ENCODE measurements at regions not wholly inside any gene's neighbourhood (a gene's known extent, or its start where the extent isn't known, plus 50 kb on each side); places are given as distances from the start of the nearest gene placed in this dataset.
"Not testable (repeated sequence)": the region's sequence is repeated elsewhere in the genome, so short reads cannot be mapped to it uniquely, and the experiment has no call there.

GRCh38 chr2:38145236-38145635 lies 69.3 kb upstream of the CYP1B1 start:
- no peaks in the 10 kb centered on the region for H3K79me2 ChIP-seq (ENCODE audit: insufficient read depth)
- peaks cover 34% of the 10 kb centered on the region for H3K4me1 ChIP-seq (ENCODE audit: insufficient read depth)
- H4K20me1 ChIP-seq (ENCODE audit: insufficient read depth): no peaks in the 10 kb centered on the region
- no peak overlapping the region for H3K4me3 ChIP-seq
- H3F3A ChIP-seq (ENCODE audit: insufficient read depth): peaks cover 31% of the 10 kb centered on the region
- no peak overlapping the region for H2AFZ ChIP-seq
- TF ChIP-seq EZH2 (IDR thresholded peaks at IDR 0.05; ENCODE audit: insufficient read depth, poor library complexity, severe bottlenecking): no peak
- no peak for TF ChIP-seq EZH2phosphoT487 (IDR thresholded peaks at IDR 0.05; ENCODE audit: insufficient read depth, low read depth)
- no peaks in the 10 kb centered on the region for H3K36me3 ChIP-seq (ENCODE audit: low read depth)
- no peak overlapping the region for H3K4me2 ChIP-seq (ENCODE audit: unreplicated experiment)
- no peaks in the 10 kb centered on the region for H3K9me2 ChIP-seq (ENCODE audit: insufficient read depth)
- peak overlapping the region; percentile 99; the same call in 1 of the 2 replicates for H3K27ac ChIP-seq
- in situ Hi-C loops (cut with MboI): no loop called here
- 83 to 87% methylated on average over 3 of the region's 3 CpGs for WGBS, 2 experiments (ENCODE audit: low coverage in 1 of 2, low lambda C conversion rate in 2 of 2, missing lambda C conversion rate in 2 of 2)
- H3K9me3 ChIP-seq (ENCODE audit: low read depth): no peaks in the 10 kb centered on the region
- DNase-seq: peak; percentile 26
- H3K9ac ChIP-seq: no peak overlapping the region
- no peaks in the 10 kb centered on the region for H3K27me3 ChIP-seq (replicated peaks; ENCODE audit: insufficient read depth)

DNA sequence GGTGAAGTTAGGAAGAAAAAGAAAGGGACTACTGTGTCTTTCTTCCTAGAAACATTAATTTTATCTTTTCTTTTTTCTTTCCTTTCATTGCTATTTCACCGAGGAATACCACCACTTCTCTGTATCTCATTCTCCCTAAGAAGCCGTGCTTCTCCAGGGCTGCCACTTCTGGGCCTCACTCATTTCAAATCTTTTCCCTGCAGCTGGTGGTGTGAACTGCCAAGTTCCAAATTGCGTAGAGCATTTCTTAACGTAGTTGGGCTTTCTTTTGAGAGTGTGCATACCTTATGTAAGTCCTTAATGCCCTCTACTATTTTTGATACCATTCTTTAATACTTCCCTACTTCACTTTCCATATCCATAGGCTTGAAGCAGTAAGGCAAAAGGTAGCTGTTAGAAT lies 66.7 kb upstream of the CYP1B1 start:
- no peak overlapping the region for H3K4me2 ChIP-seq (ENCODE audit: unreplicated experiment)
- H3K9me2 ChIP-seq (ENCODE audit: insufficient read depth): no peaks in the 10 kb centered on the region
- H3K27ac ChIP-seq: no peak overlapping the region
- no peak overlapping the region for H3K9ac ChIP-seq
- 84 to 87% methylated on average over 4 of the region's 4 CpGs for WGBS, 2 experiments (ENCODE audit: low coverage in 1 of 2, low lambda C conversion rate in 2 of 2, missing lambda C conversion rate in 2 of 2)
- in situ Hi-C loops (cut with MboI): no loop called here
- H4K20me1 ChIP-seq (ENCODE audit: insufficient read depth): no peaks in the 10 kb centered on the region
- no peaks in the 10 kb centered on the region for H3K36me3 ChIP-seq (ENCODE audit: low read depth)
- no peak for TF ChIP-seq EZH2phosphoT487 (IDR thresholded peaks at IDR 0.05; ENCODE audit: insufficient read depth, low read depth)
- no peak for TF ChIP-seq EZH2 (IDR thresholded peaks at IDR 0.05; ENCODE audit: insufficient read depth, poor library complexity, severe bottlenecking)
- H3K4me1 ChIP-seq (ENCODE audit: insufficient read depth): peaks cover 24% of the 10 kb centered on the region
- no peak for DNase-seq
- no peaks in the 10 kb centered on the region for H3K9me3 ChIP-seq (ENCODE audit: low read depth)
- no peaks in the 10 kb centered on the region for H3K79me2 ChIP-seq (ENCODE audit: insufficient read depth)
- no peak overlapping the region for H3K4me3 ChIP-seq
- H3K27me3 ChIP-seq (replicated peaks; ENCODE audit: insufficient read depth): no peaks in the 10 kb centered on the region
- no peak overlapping the region for H2AFZ ChIP-seq
- H3F3A ChIP-seq (ENCODE audit: insufficient read depth): peaks cover 27% of the 10 kb centered on the region

DNA sequence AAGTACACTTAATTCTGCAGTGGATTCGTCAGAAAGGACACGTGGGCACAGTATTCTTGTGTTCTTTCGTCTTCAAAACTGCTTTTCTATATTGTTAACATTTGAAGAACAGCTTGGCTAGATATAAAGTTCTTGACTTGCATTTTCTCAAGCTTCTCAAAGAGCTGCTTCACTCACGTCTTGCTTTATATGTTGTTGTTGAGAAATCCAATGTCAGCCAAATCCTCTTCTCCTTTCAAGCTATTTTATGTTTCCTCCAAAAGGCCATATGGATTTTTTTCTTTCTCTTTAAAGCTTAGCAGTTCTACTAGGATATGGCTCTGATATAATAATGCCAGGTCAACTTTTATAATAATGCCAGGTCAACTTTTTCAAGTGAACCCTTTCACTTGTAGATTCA lies 65.5 kb upstream of the CYP1B1 start:
- in situ Hi-C loops (cut with MboI): no loop called here
- peaks cover 17% of the 10 kb centered on the region for H3F3A ChIP-seq (ENCODE audit: insufficient read depth)
- WGBS, 2 experiments (ENCODE audit: low coverage in 1 of 2, low lambda C conversion rate in 2 of 2, missing lambda C conversion rate in 2 of 2): 81% methylated on average over 4 of the region's 4 CpGs

DNA sequence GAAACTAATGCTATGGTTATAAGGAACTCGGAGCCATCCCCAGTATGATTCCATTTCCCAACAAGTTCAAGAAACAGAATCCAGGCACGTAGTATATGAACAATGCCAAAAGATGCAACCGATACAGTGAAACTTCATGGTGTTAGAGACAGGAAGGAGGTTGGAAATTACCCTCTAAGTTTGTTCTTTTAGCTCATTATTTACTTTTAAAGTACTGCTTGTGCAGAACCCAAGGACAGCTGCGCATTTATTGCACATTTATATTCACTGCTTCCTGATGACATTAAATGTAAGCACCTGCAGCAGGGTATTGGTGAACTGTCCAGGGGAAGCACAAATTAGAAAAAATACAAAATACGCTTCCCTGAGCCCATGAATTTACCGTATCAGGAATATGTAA lies 63.0 kb upstream of the CYP1B1 start:
- Histone ChIP-seq H3K27me3 (replicated peaks; ENCODE audit: insufficient read depth) (no peaks in the 10 kb centered on the region), H3K79me2 (ENCODE audit: insufficient read depth) (no peaks in the 10 kb centered on the region), H3K4me1 (ENCODE audit: insufficient read depth) (no peaks in the 10 kb centered on the region), H3K36me3 (ENCODE audit: low read depth) (no peaks in the 10 kb centered on the region), H3K9ac (no peak overlapping the region), H3K4me2 (ENCODE audit: unreplicated experiment) (no peak overlapping the region), H3K9me3 (ENCODE audit: low read depth) (no peaks in the 10 kb centered on the region), H3K27ac (no peak overlapping the region), H3K9me2 (ENCODE audit: insufficient read depth) (no peaks in the 10 kb centered on the region), H2AFZ (no peak overlapping the region), H3K4me3 (no peak overlapping the region), H4K20me1 (ENCODE audit: insufficient read depth) (no peaks in the 10 kb centered on the region), H3F3A (ENCODE audit: insufficient read depth) (no peaks in the 10 kb centered on the region)
- 81 to 83% methylated on average over 6 of the region's 6 CpGs for WGBS, 2 experiments (ENCODE audit: low coverage in 1 of 2, low lambda C conversion rate in 2 of 2, missing lambda C conversion rate in 2 of 2)
- TF ChIP-seq EZH2phosphoT487 (IDR thresholded peaks at IDR 0.05; ENCODE audit: insufficient read depth, low read depth): no peak
- TF ChIP-seq EZH2 (IDR thresholded peaks at IDR 0.05; ENCODE audit: insufficient read depth, poor library complexity, severe bottlenecking): no peak
- in situ Hi-C loops (cut with MboI): no loop called here
- DNase-seq: no peak

More for the DNA sequence above, 65.5 kb upstream of the CYP1B1 start:
- no peak for TF ChIP-seq EZH2 (IDR thresholded peaks at IDR 0.05; ENCODE audit: insufficient read depth, poor library complexity, severe bottlenecking)
- TF ChIP-seq EZH2phosphoT487 (IDR thresholded peaks at IDR 0.05; ENCODE audit: insufficient read depth, low read depth): no peak
- Histone ChIP-seq H3K9me3 (ENCODE audit: low read depth) (no peaks in the 10 kb centered on the region), H3K27me3 (replicated peaks; ENCODE audit: insufficient read depth) (no peaks in the 10 kb centered on the region), H3K4me2 (ENCODE audit: unreplicated experiment) (no peak overlapping the region), H2AFZ (no peak overlapping the region), H3K79me2 (ENCODE audit: insufficient read depth) (no peaks in the 10 kb centered on the region), H3K36me3 (ENCODE audit: low read depth) (no peaks in the 10 kb centered on the region), H3K4me1 (ENCODE audit: insufficient read depth) (peaks cover 14% of the 10 kb centered on the region), H3K9ac (no peak overlapping the region), H3K27ac (no peak overlapping the region), H4K20me1 (ENCODE audit: insufficient read depth) (no peaks in the 10 kb centered on the region), H3K4me3 (no peak overlapping the region), H3K9me2 (ENCODE audit: insufficient read depth) (no peaks in the 10 kb centered on the region)
- DNase-seq: no peak

DNA sequence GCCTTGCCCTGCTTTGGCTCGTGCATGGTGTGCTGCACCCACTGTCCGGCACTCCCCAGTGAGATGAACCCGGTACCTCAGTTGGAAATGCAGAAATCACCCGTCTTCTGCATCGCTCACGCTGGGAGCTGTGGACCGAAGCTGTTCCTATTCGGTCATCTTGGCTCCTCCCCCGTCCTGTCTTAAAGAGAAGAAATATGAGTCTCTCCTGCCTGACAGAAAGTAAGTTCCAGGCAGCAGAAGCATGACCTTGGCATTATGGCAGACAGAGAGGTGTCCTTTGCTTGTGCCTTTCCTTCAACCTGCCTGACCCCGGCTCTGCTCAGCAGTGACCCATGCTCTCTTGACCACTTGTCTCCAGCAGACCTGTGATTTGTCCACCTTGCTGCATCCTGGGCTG lies 62.5 kb upstream of the CYP1B1 start:
- Histone ChIP-seq H3K36me3 (ENCODE audit: low read depth) (no peaks in the 10 kb centered on the region), H3F3A (ENCODE audit: insufficient read depth) (no peaks in the 10 kb centered on the region), H3K4me1 (ENCODE audit: insufficient read depth) (no peaks in the 10 kb centered on the region), H3K9ac (no peak overlapping the region), H3K27me3 (replicated peaks; ENCODE audit: insufficient read depth) (no peaks in the 10 kb centered on the region), H4K20me1 (ENCODE audit: insufficient read depth) (no peaks in the 10 kb centered on the region), H3K4me3 (no peak overlapping the region), H3K9me2 (ENCODE audit: insufficient read depth) (no peaks in the 10 kb centered on the region), H3K27ac (no peak overlapping the region), H3K9me3 (ENCODE audit: low read depth) (no peaks in the 10 kb centered on the region), H3K4me2 (ENCODE audit: unreplicated experiment) (no peak overlapping the region), H3K79me2 (ENCODE audit: insufficient read depth) (no peaks in the 10 kb centered on the region), H2AFZ (no peak overlapping the region)
- 88 to 89% methylated on average over 10 of the region's 10 CpGs for WGBS, 2 experiments (ENCODE audit: low coverage in 1 of 2, low lambda C conversion rate in 2 of 2, missing lambda C conversion rate in 2 of 2)
- no peak for DNase-seq
- in situ Hi-C loops (cut with MboI): no loop called here
- TF ChIP-seq EZH2 (IDR thresholded peaks at IDR 0.05; ENCODE audit: insufficient read depth, poor library complexity, severe bottlenecking): no peak

DNA sequence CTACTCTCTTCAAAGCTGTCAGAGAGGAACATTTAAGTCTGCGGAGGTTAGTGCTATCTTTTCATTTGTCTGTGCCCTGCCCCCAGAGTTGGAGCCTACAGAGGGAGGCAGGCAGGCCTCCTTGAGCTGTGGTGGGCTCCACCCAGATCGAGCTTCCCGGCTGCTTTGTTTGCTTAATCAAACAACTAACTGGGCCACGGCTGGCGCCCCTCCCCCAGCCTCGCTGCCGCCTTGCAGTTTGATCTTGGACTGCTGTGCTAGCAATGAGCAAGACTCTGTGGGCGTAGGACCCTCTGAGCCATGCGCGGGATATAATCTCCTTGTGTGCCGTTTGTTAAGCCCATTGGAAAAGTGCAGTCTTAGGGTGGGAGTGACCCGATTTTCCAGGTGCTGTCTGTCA lies 62.0 kb upstream of the CYP1B1 start:
- H3K79me2 ChIP-seq (ENCODE audit: insufficient read depth); H3K4me2 ChIP-seq (ENCODE audit: unreplicated experiment); H3K9ac ChIP-seq; H3K36me3 ChIP-seq (ENCODE audit: low read depth); in situ Hi-C loops (cut with MboI); H3K9me2 ChIP-seq (ENCODE audit: insufficient read depth); DNase-seq; H3K4me3 ChIP-seq; H4K20me1 ChIP-seq (ENCODE audit: insufficient read depth); H3K27ac ChIP-seq; H2AFZ ChIP-seq; H3K4me1 ChIP-seq (ENCODE audit: insufficient read depth); H3K9me3 ChIP-seq (ENCODE audit: low read depth); H3K27me3 ChIP-seq (replicated peaks; ENCODE audit: insufficient read depth); H3F3A ChIP-seq (ENCODE audit: insufficient read depth): not testable (repeated sequence)
- WGBS, 2 experiments (ENCODE audit: low coverage in 1 of 2, low lambda C conversion rate in 2 of 2, missing lambda C conversion rate in 2 of 2): 95 to 97% methylated on average over 12 of the region's 12 CpGs
